Memory B cell (primary cell): ENCODE measurements at regions not wholly inside any gene's neighbourhood (a gene's known extent, or its start where the extent isn't known, plus 50 kb on each side); places are given as distances from the start of the nearest gene placed in this dataset.

Experiments used
- ATAC-seq: fragments of 150-1000 bp; cut with Tn5 transposase; 2 replicates; pipeline ENCODE4 v1.10.0; 2021; ENCODE audit warnings: low read depth, mild to moderate bottlenecking, moderate library complexity
- DNase-seq, 2 donors: peaks; one replicate each; pipeline ENCODE4 v3.0.0; 2022; ENCODE audit warnings: low spot score in 2 of 2
- H3K27ac Mint-ChIP-seq: one replicate; pipeline ENCODE4 v1.8.0; 2022; ENCODE audit warnings: mild to moderate bottlenecking, moderate library complexity, mixed read lengths
- H3K27me3 Mint-ChIP-seq: one replicate; pipeline ENCODE4 v1.8.0; 2022; ENCODE audit warnings: mixed read lengths
- H3K36me3 Mint-ChIP-seq: one replicate; pipeline ENCODE4 v1.8.0; 2022; ENCODE audit warnings: mild to moderate bottlenecking, mixed read lengths
- H3K4me1 Mint-ChIP-seq: one replicate; pipeline ENCODE4 v1.8.0; 2022; ENCODE audit warnings: mixed read lengths
- H3K4me3 Mint-ChIP-seq: one replicate; pipeline ENCODE4 v1.8.0; 2022; ENCODE audit warnings: mild to moderate bottlenecking, moderate library complexity, mixed read lengths
- H3K9me3 Mint-ChIP-seq: one replicate; pipeline ENCODE4 v1.8.0; 2022; ENCODE audit warnings: mixed read lengths

DNA sequence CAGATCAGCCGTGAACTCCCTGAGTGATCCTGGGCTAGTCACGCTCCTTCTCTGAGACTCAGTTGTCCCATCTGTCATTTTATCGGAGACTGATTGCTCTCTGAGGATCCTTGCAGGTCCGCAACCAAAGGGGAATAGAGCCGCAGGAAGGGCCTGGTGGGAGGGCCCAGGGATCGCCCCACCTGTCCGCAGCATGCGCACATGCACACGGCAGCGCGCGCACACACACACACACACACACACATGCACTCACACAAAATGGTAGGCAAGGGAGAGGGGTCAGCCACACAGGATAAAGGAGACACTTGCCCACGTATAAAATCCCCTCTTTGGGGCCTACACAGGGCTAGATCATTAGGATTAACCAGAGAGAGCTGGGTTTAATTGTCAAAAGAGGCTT, 95.6 kb upstream of the FOXP4 start:
- Mint-ChIP-seq H3K27me3 (peaks cover 2% of the 10 kb centered on the region), H3K36me3 (no peaks in the 10 kb centered on the region), H3K4me3 (no peak overlapping the region), H3K27ac (no peak overlapping the region), H3K9me3 (no peaks in the 10 kb centered on the region), H3K4me1 (no peaks in the 10 kb centered on the region)
- no peak for DNase-seq
- ATAC-seq, result no peak

DNA sequence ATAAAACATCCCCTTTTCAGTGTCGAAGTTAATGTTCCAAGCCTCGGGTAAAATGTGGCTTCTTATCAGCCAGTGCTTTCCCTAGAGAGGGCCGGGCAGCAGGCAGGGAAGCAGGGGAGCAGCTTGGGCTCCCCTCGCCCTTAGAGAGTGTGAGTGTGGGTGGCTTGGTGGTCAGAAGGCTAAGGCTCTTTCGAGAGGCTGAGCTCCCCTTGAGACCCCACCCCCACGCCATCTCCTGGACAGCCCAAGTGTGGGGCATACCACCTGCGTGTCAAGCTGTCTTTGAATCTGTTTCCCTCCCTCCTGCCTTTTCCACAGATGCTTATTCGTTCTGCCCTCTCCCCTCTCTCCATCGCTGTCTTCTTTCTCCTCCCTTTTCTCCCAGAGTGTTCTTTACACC, 95.1 kb upstream of the FOXP4 start:
- Mint-ChIP-seq H3K27me3 (peaks cover 2% of the 10 kb centered on the region), H3K9me3 (no peaks in the 10 kb centered on the region), H3K36me3 (no peaks in the 10 kb centered on the region), H3K27ac (no peak overlapping the region), H3K4me3 (no peak overlapping the region), H3K4me1 (no peaks in the 10 kb centered on the region)
- DNase-seq (no peak), ATAC-seq (no peak)

DNA sequence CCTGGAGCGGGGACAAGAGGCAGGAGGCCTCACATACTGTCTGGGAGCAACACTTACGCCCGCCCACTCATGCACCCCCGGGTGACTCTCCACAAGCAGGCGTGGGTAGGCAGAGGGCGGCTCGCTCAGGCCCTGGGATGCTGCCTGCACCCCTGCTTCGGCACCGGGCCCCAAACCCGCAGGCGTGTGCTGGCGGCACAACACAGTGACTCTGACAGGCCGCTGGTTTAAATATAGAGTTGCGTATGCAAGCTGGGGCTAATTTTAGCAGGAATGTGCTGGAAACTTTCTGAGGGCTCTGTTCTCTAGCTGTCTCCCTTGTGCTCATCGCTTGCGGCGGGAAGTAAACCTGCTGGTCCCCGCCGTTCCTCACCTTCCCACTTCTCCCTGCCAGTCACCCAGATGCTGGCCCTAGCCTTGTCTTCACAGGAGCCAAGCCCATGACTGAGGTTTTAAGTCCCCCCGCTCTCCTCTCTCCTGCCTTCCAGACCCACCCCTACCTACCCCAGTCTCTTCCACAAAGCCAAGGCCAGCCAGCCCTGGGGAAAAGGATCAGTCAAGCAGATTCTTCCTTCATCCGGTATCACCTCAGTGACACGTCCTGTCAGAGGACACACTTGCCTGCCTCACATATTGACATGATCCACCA, 94.5 kb upstream of the FOXP4 start:
- H3K4me3 Mint-ChIP-seq, result no peak overlapping the region
- H3K9me3 Mint-ChIP-seq, result no peaks in the 10 kb centered on the region
- peaks cover 2% of the 10 kb centered on the region for H3K4me1 Mint-ChIP-seq
- DNase-seq, result no peak
- H3K36me3 Mint-ChIP-seq, result no peaks in the 10 kb centered on the region
- no peak for ATAC-seq
- H3K27me3 Mint-ChIP-seq, result peaks cover 6% of the 10 kb centered on the region
- H3K27ac Mint-ChIP-seq, result no peak overlapping the region

DNA sequence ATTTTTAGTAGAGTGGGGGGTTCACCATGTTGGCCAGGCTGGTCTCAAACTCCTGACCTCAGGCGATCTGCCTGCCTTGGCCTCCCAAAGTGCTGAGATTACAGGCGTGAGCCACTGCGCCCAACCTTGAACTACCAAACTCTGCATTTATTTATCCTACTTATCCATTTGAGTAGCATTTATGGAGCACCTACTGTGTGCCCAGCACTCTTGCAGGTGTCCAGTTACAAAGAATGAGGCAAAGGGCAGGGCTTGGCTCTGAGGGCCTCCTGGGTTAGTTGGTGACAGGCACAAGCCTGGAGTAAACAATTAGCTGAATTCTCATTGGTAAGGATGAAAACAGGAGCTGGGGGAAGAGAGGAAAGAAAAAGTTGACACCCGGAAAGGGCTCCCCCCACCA, 93.4 kb upstream of the FOXP4 start:
- no peak for ATAC-seq

DNA sequence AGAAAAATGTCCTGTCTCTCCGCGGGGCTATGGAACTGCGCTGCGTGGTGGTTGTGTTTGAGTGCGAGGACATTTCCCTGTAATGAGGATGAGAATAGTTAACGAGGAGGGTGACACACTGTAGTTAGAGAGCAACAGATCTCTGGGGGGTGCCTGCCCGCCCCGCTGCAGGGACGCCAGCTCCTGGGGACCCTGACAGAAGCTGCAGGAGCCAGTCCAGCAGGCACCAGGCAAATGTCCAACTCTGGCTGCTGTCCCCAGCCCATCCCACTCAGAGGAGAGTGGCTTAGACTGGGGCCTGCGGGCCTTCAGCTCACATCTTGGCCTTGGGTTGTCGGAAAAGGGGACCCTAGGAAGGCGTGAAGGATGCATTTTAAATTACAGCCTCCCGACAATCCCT, 92.9 kb upstream of the FOXP4 start:
- ATAC-seq, result no peak
- no peak overlapping the region for H3K4me3 Mint-ChIP-seq
- peaks cover 2% of the 10 kb centered on the region for H3K4me1 Mint-ChIP-seq
- peaks cover 8% of the 10 kb centered on the region for H3K27me3 Mint-ChIP-seq
- no peaks in the 10 kb centered on the region for H3K36me3 Mint-ChIP-seq
- H3K27ac Mint-ChIP-seq, result no peak overlapping the region
- no peak for DNase-seq
- H3K9me3 Mint-ChIP-seq, result no peaks in the 10 kb centered on the region

More for the DNA sequence above, 93.4 kb upstream of the FOXP4 start:
- peaks cover 7% of the 10 kb centered on the region for H3K27me3 Mint-ChIP-seq
- peaks cover 2% of the 10 kb centered on the region for H3K4me1 Mint-ChIP-seq
- no peak for DNase-seq
- H3K4me3 Mint-ChIP-seq, result no peak overlapping the region
- no peaks in the 10 kb centered on the region for H3K36me3 Mint-ChIP-seq
- H3K9me3 Mint-ChIP-seq, result no peaks in the 10 kb centered on the region
- no peak overlapping the region for H3K27ac Mint-ChIP-seq

DNA sequence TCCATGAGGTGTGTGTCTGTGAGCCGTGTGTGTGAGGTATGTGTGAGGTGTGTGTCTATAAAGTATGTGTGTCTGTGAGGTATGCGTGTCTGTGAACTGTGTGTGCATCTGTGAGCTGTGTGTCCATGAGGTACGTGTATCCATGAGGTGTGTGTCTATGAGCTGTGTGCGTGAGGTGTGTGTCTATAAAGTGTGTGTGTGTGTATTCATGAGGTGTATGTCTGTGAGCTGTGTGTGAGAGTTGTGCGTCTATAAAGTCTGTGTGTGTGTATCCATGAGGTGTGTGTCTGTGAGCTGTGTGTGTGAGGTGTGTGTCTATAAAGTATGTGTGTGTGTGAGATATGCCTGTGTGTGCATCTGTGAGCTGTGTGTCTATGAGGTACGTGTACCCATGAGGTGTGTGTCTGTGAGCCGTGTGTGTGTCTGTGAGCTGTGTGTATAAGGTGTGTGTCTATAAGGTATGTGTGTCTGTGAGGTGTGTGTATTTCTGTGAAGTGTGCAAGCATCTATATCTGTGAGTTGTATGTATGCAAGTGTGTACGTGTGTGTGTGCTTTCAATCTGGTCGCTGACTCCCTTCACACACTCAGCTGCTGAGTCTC, 91.9 kb upstream of the FOXP4 start:
- no peak for ATAC-seq
- no peak for DNase-seq
- Mint-ChIP-seq H3K27me3 (peaks cover 10% of the 10 kb centered on the region), H3K27ac (no peak overlapping the region), H3K4me1 (peaks cover 2% of the 10 kb centered on the region), H3K9me3 (no peaks in the 10 kb centered on the region), H3K36me3 (no peaks in the 10 kb centered on the region), H3K4me3 (no peak overlapping the region)

DNA sequence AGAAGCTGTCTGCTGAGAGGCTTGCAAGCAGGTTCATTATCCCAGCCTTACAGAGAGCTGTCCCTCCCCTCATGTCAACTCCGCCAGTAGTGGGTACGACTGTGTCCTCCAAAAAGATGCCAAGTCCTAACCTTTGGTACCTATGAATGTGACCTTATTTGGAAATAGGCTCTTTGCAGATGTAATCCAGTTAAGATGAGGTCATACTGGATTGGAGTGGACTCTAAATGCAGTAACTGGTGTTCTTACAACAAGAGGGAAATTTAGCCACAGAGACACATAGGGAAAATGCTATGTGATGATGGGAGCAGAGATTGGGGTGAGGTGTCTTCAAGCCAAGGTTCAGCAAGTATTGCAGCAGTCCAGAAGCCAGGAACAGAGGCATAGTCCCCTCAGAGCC, 90.8 kb upstream of the FOXP4 start:
- Mint-ChIP-seq H3K4me3 (no peak overlapping the region), H3K36me3 (no peaks in the 10 kb centered on the region), H3K27ac (no peak overlapping the region), H3K27me3 (peaks cover 10% of the 10 kb centered on the region), H3K9me3 (no peaks in the 10 kb centered on the region), H3K4me1 (peaks cover 2% of the 10 kb centered on the region)
- ATAC-seq (no peak), DNase-seq (no peak)

DNA sequence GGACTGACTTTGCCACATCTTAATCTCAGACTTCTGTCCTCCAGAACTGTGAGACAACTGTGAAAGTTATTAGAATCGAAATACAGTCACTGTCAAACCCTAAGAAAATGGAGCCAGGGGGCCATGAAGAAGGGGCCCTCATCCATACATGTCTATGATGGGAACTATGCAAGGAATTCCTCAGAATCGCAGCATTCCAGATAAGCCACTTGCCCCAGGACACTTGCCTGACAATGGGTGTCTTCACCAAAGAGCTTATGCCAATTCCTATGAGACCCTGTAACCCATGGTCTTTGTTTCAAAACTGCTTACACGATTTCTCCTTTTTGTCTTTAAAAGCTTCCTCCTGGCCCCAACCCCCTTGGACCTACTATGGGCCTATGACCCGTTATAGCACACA, 90.4 kb upstream of the FOXP4 start:
- DNase-seq (no peak), ATAC-seq (no peak)
- no peaks in the 10 kb centered on the region for H3K9me3 Mint-ChIP-seq

DNA sequence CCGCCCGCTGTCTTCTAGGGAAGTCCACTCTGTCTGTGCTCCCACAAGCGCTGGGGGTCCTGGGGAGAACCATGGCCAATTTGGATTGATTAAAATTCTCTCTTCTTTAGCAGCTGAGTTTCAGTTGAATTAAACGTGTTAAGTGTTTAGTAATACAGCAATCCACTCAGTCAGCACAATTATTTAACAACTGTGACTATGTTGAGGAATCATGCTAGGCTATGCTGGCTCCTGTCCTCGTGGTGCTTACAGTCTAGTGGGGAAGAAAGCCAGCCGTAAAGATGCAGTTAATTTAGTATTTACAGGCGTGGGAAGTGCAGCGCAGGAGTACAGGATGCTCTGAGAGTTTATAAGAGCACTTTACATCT, 88.9 kb upstream of the FOXP4 start:
- H3K4me3 Mint-ChIP-seq, result no peak overlapping the region
- H3K27ac Mint-ChIP-seq, result no peak overlapping the region
- DNase-seq, result no peak
- no peaks in the 10 kb centered on the region for H3K36me3 Mint-ChIP-seq
- no peaks in the 10 kb centered on the region for H3K9me3 Mint-ChIP-seq
- H3K27me3 Mint-ChIP-seq, result peaks cover 10% of the 10 kb centered on the region
- ATAC-seq, result no peak
- H3K4me1 Mint-ChIP-seq, result peaks cover 2% of the 10 kb centered on the region

More for the DNA sequence above, 90.4 kb upstream of the FOXP4 start:
- peaks cover 10% of the 10 kb centered on the region for H3K27me3 Mint-ChIP-seq
- peaks cover 2% of the 10 kb centered on the region for H3K4me1 Mint-ChIP-seq
- no peak overlapping the region for H3K4me3 Mint-ChIP-seq
- H3K27ac Mint-ChIP-seq, result no peak overlapping the region
- H3K36me3 Mint-ChIP-seq, result no peaks in the 10 kb centered on the region

DNA sequence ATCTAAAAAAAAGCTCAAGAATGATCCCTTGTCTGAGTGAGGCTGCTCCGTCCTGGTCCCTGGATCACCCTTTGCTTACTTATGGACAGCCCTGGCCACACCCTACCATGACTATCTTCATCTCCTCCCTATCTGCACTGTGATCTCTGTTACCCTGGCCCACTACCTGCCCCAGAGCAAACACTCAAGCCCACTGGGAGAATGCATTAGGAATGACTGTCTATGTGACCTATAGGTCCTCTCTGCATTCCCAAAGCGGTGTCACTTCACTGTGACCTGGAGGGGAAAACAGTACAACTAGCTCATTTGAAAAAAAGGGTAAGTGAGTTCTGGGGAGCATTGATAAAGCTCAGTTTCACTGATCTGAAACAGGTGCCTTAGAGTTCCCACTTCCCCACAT, 86.4 kb upstream of the FOXP4 start:
- Mint-ChIP-seq H3K4me1 (peaks cover 4% of the 10 kb centered on the region), H3K27me3 (peaks cover 15% of the 10 kb centered on the region), H3K36me3 (no peaks in the 10 kb centered on the region), H3K4me3 (no peak overlapping the region), H3K27ac (no peak overlapping the region), H3K9me3 (no peaks in the 10 kb centered on the region)
- no peak for ATAC-seq
- no peak for DNase-seq

DNA sequence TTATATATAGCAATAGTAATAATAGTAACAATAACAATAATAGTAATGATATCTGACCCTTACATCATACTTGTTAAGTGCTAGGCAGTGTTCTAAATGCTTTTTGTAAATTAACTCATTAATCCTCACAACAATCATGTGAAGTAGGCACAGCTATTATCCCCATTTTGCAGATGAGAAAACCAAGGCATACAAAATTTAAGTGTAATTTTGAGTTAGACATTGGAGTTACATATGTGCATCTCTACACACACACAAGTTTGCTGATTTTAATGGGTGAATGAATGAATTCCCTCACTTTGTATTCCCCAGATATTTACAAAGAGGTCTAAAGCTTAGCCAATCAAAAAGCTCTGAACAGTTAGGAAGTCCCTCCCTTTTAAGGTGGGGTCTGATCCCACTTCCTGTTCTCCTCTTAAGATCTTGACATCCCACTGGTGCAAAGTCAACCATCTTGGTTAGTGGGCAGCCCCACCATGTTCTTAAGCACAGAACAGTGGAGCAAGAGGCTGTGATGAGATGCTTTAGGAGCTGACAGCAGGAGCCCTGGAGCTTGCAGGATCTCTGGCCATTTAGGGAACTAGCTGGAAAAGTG, 85.3 kb upstream of the FOXP4 start:
- Mint-ChIP-seq H3K27me3 (peaks cover 20% of the 10 kb centered on the region), H3K4me1 (peaks cover 4% of the 10 kb centered on the region), H3K36me3 (no peaks in the 10 kb centered on the region), H3K4me3 (no peak overlapping the region), H3K27ac (no peak overlapping the region), H3K9me3 (no peaks in the 10 kb centered on the region)
- ATAC-seq (no peak), DNase-seq (no peak)

DNA sequence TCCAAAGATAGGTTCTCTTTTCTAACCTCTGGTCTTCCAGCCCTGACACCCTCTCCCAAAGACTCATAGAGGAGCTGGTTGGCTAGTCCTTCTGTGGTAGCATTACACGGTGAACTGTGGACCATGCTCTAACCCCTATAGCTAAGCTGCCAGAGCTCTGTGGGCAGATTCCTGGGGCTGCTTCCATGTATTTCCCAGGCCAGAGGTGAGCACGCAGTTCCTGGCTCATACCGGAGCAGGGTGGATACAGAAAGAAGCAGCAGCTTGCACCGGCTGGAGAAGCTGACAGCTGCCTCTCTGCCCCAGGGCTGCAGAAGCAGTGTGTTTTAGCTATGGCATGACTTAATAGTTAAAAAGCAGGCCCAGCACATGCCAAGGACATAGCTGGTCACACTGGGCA, 84.1 kb upstream of the FOXP4 start:
- no peaks in the 10 kb centered on the region for H3K9me3 Mint-ChIP-seq
- no peak overlapping the region for H3K27ac Mint-ChIP-seq
- DNase-seq (no peak), ATAC-seq (no peak)
- peaks cover 2% of the 10 kb centered on the region for H3K4me1 Mint-ChIP-seq
- peaks cover 23% of the 10 kb centered on the region for H3K27me3 Mint-ChIP-seq
- no peaks in the 10 kb centered on the region for H3K36me3 Mint-ChIP-seq
- no peak overlapping the region for H3K4me3 Mint-ChIP-seq

DNA sequence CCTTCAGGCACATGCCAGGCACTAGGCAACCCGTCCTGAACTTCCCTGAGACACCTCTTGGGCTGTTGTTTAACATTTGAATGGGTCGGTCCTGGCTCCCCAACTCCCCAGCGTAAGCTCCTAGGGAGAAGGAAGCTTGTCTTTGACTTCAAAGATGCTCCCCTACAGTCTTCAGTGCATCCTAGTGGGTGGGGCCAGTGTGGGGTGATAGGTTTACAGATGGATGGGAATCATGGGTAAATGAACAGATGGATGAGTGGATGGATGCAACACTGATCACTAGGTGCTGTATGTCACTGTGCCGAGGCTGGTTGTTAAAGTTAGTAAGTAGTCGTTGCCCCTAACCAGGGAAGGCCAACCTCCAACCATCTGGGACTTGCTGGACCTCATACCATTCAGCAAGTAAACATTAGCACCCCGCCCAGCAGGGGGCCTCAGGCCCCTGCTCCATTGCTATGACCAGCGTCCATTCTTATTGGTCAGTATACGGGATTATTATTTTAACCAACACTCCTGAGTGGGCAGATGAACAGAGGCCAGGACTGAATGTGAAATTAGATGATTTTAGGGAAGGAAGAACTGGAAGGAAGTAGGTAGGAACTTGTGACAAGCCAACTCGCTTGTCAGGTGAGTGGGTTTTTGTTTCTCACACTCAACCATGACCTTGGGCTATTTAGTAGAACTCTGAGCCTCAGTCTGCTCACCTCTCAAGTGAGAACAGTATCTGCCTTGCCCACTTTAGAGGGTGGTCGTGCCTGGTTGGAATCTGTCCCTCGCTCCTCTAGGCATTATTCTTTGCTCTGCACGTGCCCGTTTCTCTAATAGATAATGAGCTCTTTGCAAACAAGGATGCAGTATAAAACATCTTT, 82.9 kb upstream of the FOXP4 start:
- Mint-ChIP-seq H3K4me3 (no peak overlapping the region), H3K9me3 (no peaks in the 10 kb centered on the region), H3K27ac (no peak overlapping the region), H3K4me1 (peaks cover 2% of the 10 kb centered on the region), H3K27me3 (peaks cover 24% of the 10 kb centered on the region), H3K36me3 (no peaks in the 10 kb centered on the region)
- DNase-seq (peak in 1 of 2 donors; percentile 39), ATAC-seq (peak; percentile 55)

DNA sequence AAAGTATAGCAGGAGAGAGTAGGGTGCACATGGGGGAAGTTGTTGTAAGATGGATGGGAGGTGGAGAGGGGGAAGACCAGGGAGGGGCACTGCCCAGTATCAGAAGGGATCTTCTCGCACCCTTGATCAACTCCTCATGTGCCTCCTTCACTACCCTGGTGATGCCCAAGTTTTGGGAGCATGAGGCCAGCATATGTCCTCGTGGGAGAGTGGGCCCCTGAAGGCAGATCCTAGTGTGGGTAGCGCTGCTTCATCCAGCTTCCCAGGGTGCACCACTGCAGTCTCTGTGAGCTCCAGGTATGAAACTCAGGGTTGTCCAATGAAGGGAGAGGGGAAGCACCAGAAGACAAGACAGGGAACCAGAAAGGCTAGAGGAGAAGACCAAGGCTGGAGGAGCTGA, 82.2 kb upstream of the FOXP4 start:
- Mint-ChIP-seq H3K27me3 (peaks cover 23% of the 10 kb centered on the region), H3K9me3 (no peaks in the 10 kb centered on the region), H3K4me3 (no peak overlapping the region), H3K36me3 (no peaks in the 10 kb centered on the region), H3K4me1 (peaks cover 2% of the 10 kb centered on the region), H3K27ac (no peak overlapping the region)
- no peak for ATAC-seq
- DNase-seq, result no peak
